ENCODE measurements at regions not wholly inside any gene's neighbourhood (a gene's known extent, or its start where the extent isn't known, plus 50 kb on each side); places are given as distances from the start of the nearest gene placed in this dataset.

- TF ChIP-seq, protein P1, sequence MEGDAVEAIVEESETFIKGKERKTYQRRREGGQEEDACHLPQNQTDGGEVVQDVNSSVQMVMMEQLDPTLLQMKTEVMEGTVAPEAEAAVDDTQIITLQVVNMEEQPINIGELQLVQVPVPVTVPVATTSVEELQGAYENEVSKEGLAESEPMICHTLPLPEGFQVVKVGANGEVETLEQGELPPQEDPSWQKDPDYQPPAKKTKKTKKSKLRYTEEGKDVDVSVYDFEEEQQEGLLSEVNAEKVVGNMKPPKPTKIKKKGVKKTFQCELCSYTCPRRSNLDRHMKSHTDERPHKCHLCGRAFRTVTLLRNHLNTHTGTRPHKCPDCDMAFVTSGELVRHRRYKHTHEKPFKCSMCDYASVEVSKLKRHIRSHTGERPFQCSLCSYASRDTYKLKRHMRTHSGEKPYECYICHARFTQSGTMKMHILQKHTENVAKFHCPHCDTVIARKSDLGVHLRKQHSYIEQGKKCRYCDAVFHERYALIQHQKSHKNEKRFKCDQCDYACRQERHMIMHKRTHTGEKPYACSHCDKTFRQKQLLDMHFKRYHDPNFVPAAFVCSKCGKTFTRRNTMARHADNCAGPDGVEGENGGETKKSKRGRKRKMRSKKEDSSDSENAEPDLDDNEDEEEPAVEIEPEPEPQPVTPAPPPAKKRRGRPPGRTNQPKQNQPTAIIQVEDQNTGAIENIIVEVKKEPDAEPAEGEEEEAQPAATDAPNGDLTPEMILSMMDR (IDR thresholded peaks at IDR 0.05): no peak
- no peak for TF ChIP-seq POLR2A (IDR thresholded peaks at IDR 0.05)
Measured at GRCh38 chr2:56030062-56030461, 106.5 kb upstream of the EFEMP1 start.

Data from upper lobe of left lung (tissue), 4 donors.